Neural cell (in vitro differentiated cells): ENCODE measurements at regions not wholly inside any gene's neighbourhood (a gene's known extent, or its start where the extent isn't known, plus 50 kb on each side); places are given as distances from the start of the nearest gene placed in this dataset.

Experiments
- H2AFZ ChIP-seq: fragments of 200-600, 300-800 bp; sonication (generic), shearing (Covaris generic); 2 replicates; pipeline ENCODE4 v1.6.0; 2014; ENCODE audit warnings: low read depth, mild to moderate bottlenecking, antibody characterized with exemption, low read length, moderate library complexity
- H3F3A ChIP-seq: fragments of 200-600 bp; shearing (Covaris generic); 2 replicates; pipeline ENCODE4 v1.6.1; 2016; ENCODE audit warnings: mild to moderate bottlenecking, moderate library complexity, mixed read lengths, antibody characterized with exemption, low read length; ENCODE audit not compliant: insufficient read depth, poor library complexity, severe bottlenecking
- H3K27ac ChIP-seq: fragments of 200-600, 300-800 bp; sonication (generic), shearing (Covaris generic); 2 replicates; pipeline ENCODE4 v1.5.1; 2014; ENCODE audit warnings: mild to moderate bottlenecking, low read length, moderate library complexity
- H3K27me3 ChIP-seq: fragments of 300-800, 200-600 bp; sonication (generic), shearing (Covaris generic); 2 replicates; pipeline ENCODE4 v1.6.0; 2014; ENCODE audit warnings: mild to moderate bottlenecking, low read depth, low read length, moderate library complexity; ENCODE audit not compliant: insufficient read depth
- H3K36me3 ChIP-seq: fragments of 300-800, 200-600 bp; sonication (generic), shearing (Covaris generic); 2 replicates; pipeline ENCODE4 v1.5.1; 2014; ENCODE audit warnings: mild to moderate bottlenecking, antibody characterized with exemption, low read length, moderate library complexity; ENCODE audit not compliant: insufficient read depth
- H3K4me2 ChIP-seq: fragments of 300-800, 200-600 bp; sonication (generic), shearing (Covaris generic); 2 replicates; pipeline ENCODE4 v1.6.0; 2014; ENCODE audit warnings: mild to moderate bottlenecking, low read length
- H3K4me3 ChIP-seq: fragments of 300-800, 200-600 bp; sonication (generic), shearing (Covaris generic); 2 replicates; pipeline ENCODE4 v1.5.1; 2014; ENCODE audit warnings: mild to moderate bottlenecking, low read length, moderate library complexity
- H3K79me2 ChIP-seq: fragments of 200-600 bp; shearing (Covaris generic); replicated peaks from 2 replicates; pipeline ENCODE4 v1.6.0; 2014; ENCODE audit warnings: mild to moderate bottlenecking, low read length, moderate library complexity; ENCODE audit not compliant: insufficient read depth
- H3K9ac ChIP-seq: fragments of 300-800, 200-600 bp; sonication (generic), shearing (Covaris generic); 2 replicates; pipeline ENCODE4 v1.6.1; 2016; ENCODE audit warnings: mild to moderate bottlenecking, low read length, mixed read lengths
- H3K9me2 ChIP-seq: fragments of 200-600 bp; shearing (Covaris generic); 2 replicates; pipeline ENCODE4 v1.6.1; 2016; ENCODE audit warnings: mild to moderate bottlenecking, low read length, mixed read lengths; ENCODE audit not compliant: insufficient read depth
- H3K9me3 ChIP-seq: fragments of 200-600, 300-800 bp; sonication (generic), shearing (Covaris generic); 2 replicates; pipeline ENCODE4 v1.6.1; 2016; ENCODE audit warnings: mild to moderate bottlenecking, mixed run types, low read length, moderate library complexity, mixed read lengths
- H4K20me1 ChIP-seq: fragments of 200-600 bp; shearing (Covaris generic); 2 replicates; pipeline ENCODE4 v1.6.1; 2016; ENCODE audit warnings: mild to moderate bottlenecking, mixed run types; ENCODE audit not compliant: insufficient read depth
- CTCF ChIP-seq: fragments of 450-650 bp; IDR thresholded peaks from 2 replicates; pipeline ENCODE4 v1.5.1; 2014; ENCODE audit warnings: antibody characterized with exemption, mild to moderate bottlenecking, moderate library complexity; ENCODE audit not compliant: poor library complexity, severe bottlenecking
- EP300 ChIP-seq: fragments of 450-650 bp; conservative IDR thresholded peaks from 2 replicates; pipeline ENCODE4 v1.6.1; 2014; ENCODE audit warnings: antibody characterized with exemption, mild to moderate bottlenecking, moderate library complexity; ENCODE audit not compliant: poor library complexity, severe bottlenecking
- EZH2 ChIP-seq: fragments of 200-600, 300-800 bp; shearing (Covaris generic), sonication (generic); IDR thresholded peaks from 2 replicates; pipeline ENCODE4 v1.6.1; 2014; ENCODE audit warnings: antibody characterized with exemption, low read length, borderline replicate concordance, mild to moderate bottlenecking; ENCODE audit not compliant: insufficient read depth, poor library complexity, severe bottlenecking
- MXI1 ChIP-seq: fragments of 450-650 bp; conservative IDR thresholded peaks from 2 replicates; pipeline ENCODE4 v1.6.1; 2014; ENCODE audit warnings: antibody characterized with exemption, mild to moderate bottlenecking; ENCODE audit not compliant: poor library complexity, severe bottlenecking
- POLR2AphosphoS5 ChIP-seq: IDR thresholded peaks from 2 replicates; pipeline ENCODE4 v1.6.1; 2012
- RAD21 ChIP-seq: fragments of 450-650 bp; conservative IDR thresholded peaks from 2 replicates; pipeline ENCODE4 v1.6.1; 2014; ENCODE audit warnings: antibody characterized with exemption, mild to moderate bottlenecking, moderate library complexity
- REST ChIP-seq: IDR thresholded peaks from 2 replicates; pipeline ENCODE4 v1.6.1; 2012; ENCODE audit warnings: borderline replicate concordance
- SMC3 ChIP-seq: fragments of 450-650 bp; conservative IDR thresholded peaks from 2 replicates; pipeline ENCODE4 v1.6.1; 2014; ENCODE audit warnings: antibody characterized with exemption, mild to moderate bottlenecking, moderate library complexity; ENCODE audit not compliant: poor library complexity
- TAF1 ChIP-seq: IDR thresholded peaks from 2 replicates; pipeline ENCODE4 v1.6.1; 2012; ENCODE audit warnings: low read depth

- Histone ChIP-seq H3K9me3 (no peaks in the 10 kb centered on the region), H3K79me2 (no peaks in the 10 kb centered on the region), H3K36me3 (no peaks in the 10 kb centered on the region), H2AFZ (no peak overlapping the region), H3K27me3 (no peaks in the 10 kb centered on the region), H3F3A (no peaks in the 10 kb centered on the region), H4K20me1 (no peaks in the 10 kb centered on the region), H3K9me2 (no peaks in the 10 kb centered on the region), H3K9ac (no peak overlapping the region), H3K4me2 (no peak overlapping the region), H3K27ac (no peak overlapping the region), H3K4me3 (no peak overlapping the region)
- TF ChIP-seq TAF1: no peak
- TF ChIP-seq MXI1: no peak
- TF ChIP-seq SMC3: peak; percentile 42
- no peak for TF ChIP-seq EZH2
- TF ChIP-seq REST: no peak
- TF ChIP-seq RAD21: peak; percentile 33
- no peak for TF ChIP-seq EP300
- peak; percentile 40 for TF ChIP-seq CTCF
- no peak for TF ChIP-seq POLR2AphosphoS5
Measured at GRCh38 chr14:95979339-95980042, 59.7 kb upstream of the C14orf132 start.

GRCh38 chr14:95980402-95980801 is 58.8 kb upstream of the C14orf132 start:
- H3K4me3 ChIP-seq: no peak overlapping the region
- H3K9ac ChIP-seq: no peak overlapping the region
- H3F3A ChIP-seq: no peaks in the 10 kb centered on the region
- H3K27me3 ChIP-seq: no peaks in the 10 kb centered on the region
- TF ChIP-seq SMC3 (no peak), CTCF (no peak), EZH2 (no peak), TAF1 (no peak), EP300 (no peak), POLR2AphosphoS5 (no peak), MXI1 (no peak), RAD21 (no peak), REST (no peak)
- H3K27ac ChIP-seq: no peak overlapping the region
- H3K36me3 ChIP-seq: no peaks in the 10 kb centered on the region
- no peaks in the 10 kb centered on the region for H3K9me2 ChIP-seq
- H3K79me2 ChIP-seq: no peaks in the 10 kb centered on the region
- no peak overlapping the region for H3K4me2 ChIP-seq
- no peaks in the 10 kb centered on the region for H3K9me3 ChIP-seq
- H2AFZ ChIP-seq: no peak overlapping the region
- H4K20me1 ChIP-seq: no peaks in the 10 kb centered on the region
